H9 (cell line): ENCODE measurements at regions not wholly inside any gene's neighbourhood (a gene's known extent, or its start where the extent isn't known, plus 50 kb on each side); places are given as distances from the start of the nearest gene placed in this dataset.

Source experiments
- DNase-seq: peaks from one replicate; pipeline ENCODE4 v3.0.0-alpha.2; 2017
- H2AFZ ChIP-seq: one replicate; pipeline ENCODE4 v1.6.1; 2013; ENCODE audit warnings: mild to moderate bottlenecking, low read length, control low read depth, moderate library complexity
- H2AK5ac ChIP-seq: 2 replicates; pipeline ENCODE4 v1.6.1; 2013; ENCODE audit warnings: low read length, control low read depth, mixed read lengths; ENCODE audit not compliant: insufficient read length
- H2BK120ac ChIP-seq: one replicate; pipeline ENCODE4 v1.6.1; 2013; ENCODE audit warnings: low read depth, mild to moderate bottlenecking, low read length, control low read depth, inconsistent platforms; ENCODE audit not compliant: poor library complexity, severe bottlenecking
- H2BK12ac ChIP-seq: 2 replicates; pipeline ENCODE4 v1.6.1; 2013; ENCODE audit warnings: low read length, control low read depth, mixed read lengths, low read depth; ENCODE audit not compliant: insufficient read length
- H2BK15ac ChIP-seq: 2 replicates; pipeline ENCODE4 v1.6.1; 2013; ENCODE audit warnings: low read depth, low read length, control low read depth
- H2BK20ac ChIP-seq: one replicate; pipeline ENCODE4 v1.6.1; 2013; ENCODE audit warnings: low read depth, mild to moderate bottlenecking, low read length, control low read depth, inconsistent platforms; ENCODE audit not compliant: poor library complexity, severe bottlenecking
- H2BK5ac ChIP-seq: 2 replicates; pipeline ENCODE4 v1.6.1; 2013; ENCODE audit warnings: low read length, control low read depth, mixed read lengths; ENCODE audit not compliant: insufficient read length
- H3K14ac ChIP-seq: 2 replicates; pipeline ENCODE4 v1.6.1; 2013; ENCODE audit warnings: low read length, control low read depth; ENCODE audit not compliant: insufficient read depth
- H3K18ac ChIP-seq: 2 replicates; pipeline ENCODE4 v1.6.1; 2013; ENCODE audit warnings: low read depth, mild to moderate bottlenecking, mixed read lengths, low read length, control low read depth; ENCODE audit not compliant: insufficient read length
- H3K23ac ChIP-seq: 2 replicates; pipeline ENCODE4 v1.6.1; 2013; ENCODE audit warnings: low read length, control low read depth, mixed read lengths, low read depth; ENCODE audit not compliant: insufficient read length
- H3K23me2 ChIP-seq: 2 replicates; pipeline ENCODE4 v1.6.1; 2013; ENCODE audit warnings: low read depth, mild to moderate bottlenecking, mixed read lengths, low read length, control low read depth; ENCODE audit not compliant: insufficient read length, poor library complexity, severe bottlenecking
- H3K27ac ChIP-seq: 2 replicates; pipeline ENCODE4 v1.5.1; 2013; ENCODE audit warnings: low read length, control low read depth, mixed read lengths, low read depth; ENCODE audit not compliant: insufficient read length
- H3K27me3 ChIP-seq: 2 replicates; pipeline ENCODE4 v1.6.1; 2013; ENCODE audit warnings: low read length, control low read depth, inconsistent platforms; ENCODE audit not compliant: insufficient read depth
- H3K4ac ChIP-seq: 2 replicates; pipeline ENCODE4 v1.6.1; 2013; ENCODE audit warnings: low read depth, mild to moderate bottlenecking, control low read depth, inconsistent platforms, low read length, moderate library complexity
- H3K4me1 ChIP-seq: 2 replicates; pipeline ENCODE4 v1.6.1; 2013; ENCODE audit warnings: low read length, control low read depth, inconsistent platforms; ENCODE audit not compliant: insufficient read depth
- H3K4me2 ChIP-seq: 2 replicates; pipeline ENCODE4 v1.6.1; 2013; ENCODE audit warnings: low read length, control low read depth, mixed read lengths; ENCODE audit not compliant: insufficient read length, insufficient read depth
- H3K56ac ChIP-seq: 2 replicates; pipeline ENCODE4 v1.6.1; 2013; ENCODE audit warnings: low read depth, mild to moderate bottlenecking, mixed read lengths, low read length, control low read depth; ENCODE audit not compliant: insufficient read length
- H3K79me1 ChIP-seq: 2 replicates; pipeline ENCODE4 v1.6.1; 2013; ENCODE audit warnings: low read depth, mild to moderate bottlenecking, moderate library complexity, low read length, control low read depth, inconsistent platforms; ENCODE audit not compliant: insufficient read depth, poor library complexity, severe bottlenecking
- H3K79me2 ChIP-seq: 2 replicates; pipeline ENCODE4 v1.6.1; 2013; ENCODE audit warnings: low read length, control low read depth, inconsistent platforms; ENCODE audit not compliant: insufficient read depth
- H3K9ac ChIP-seq: 2 replicates; pipeline ENCODE4 v1.6.1; 2013; ENCODE audit warnings: low read length, control low read depth, mixed read lengths; ENCODE audit not compliant: insufficient read length; ENCODE audit errors: extremely low read depth
- H3K9me3 ChIP-seq: one replicate; pipeline ENCODE4 v1.6.1; 2013; ENCODE audit warnings: low read depth, low read length, inconsistent platforms; ENCODE audit not compliant: control insufficient read depth
- H3T11ph ChIP-seq: one replicate; pipeline ENCODE4 v1.6.1; 2013; ENCODE audit warnings: mild to moderate bottlenecking, low read length, control low read depth, inconsistent platforms
- H4K20me1 ChIP-seq: one replicate; pipeline ENCODE4 v1.6.1; 2013; ENCODE audit not compliant: control insufficient read depth, insufficient read length, insufficient read depth
- H4K5ac ChIP-seq: 2 replicates; pipeline ENCODE4 v1.6.1; 2013; ENCODE audit warnings: low read depth, mild to moderate bottlenecking, mixed read lengths, low read length, control low read depth; ENCODE audit not compliant: insufficient read length
- H4K8ac ChIP-seq: replicated peaks from 2 replicates; pipeline ENCODE4 v1.6.1; 2013; ENCODE audit warnings: low read length, control low read depth, mixed read lengths, low read depth; ENCODE audit not compliant: insufficient read length
- H4K91ac ChIP-seq: 2 replicates; pipeline ENCODE4 v1.6.1; 2013; ENCODE audit warnings: low read depth, mild to moderate bottlenecking, moderate library complexity, mixed read lengths, low read length, control low read depth; ENCODE audit not compliant: insufficient read length
- H3K27ac Mint-ChIP-seq, 3 experiments: 2 replicates in 2 of 3; 3 replicates in 1 of 3; pipeline ENCODE4 v1.8.0; 2020 to 2021; ENCODE audit warnings: mixed read lengths in 3 of 3, mild to moderate bottlenecking in 1 of 3, moderate library complexity in 1 of 3
- H3K27me3 Mint-ChIP-seq: 2 replicates; pipeline ENCODE4 v1.8.0; 2021; ENCODE audit warnings: low read depth, mild to moderate bottlenecking, moderate library complexity, mixed read lengths
- H3K36me3 Mint-ChIP-seq, 3 experiments: 2 replicates in 2 of 3; 3 replicates in 1 of 3; pipeline ENCODE4 v1.8.0; 2020 to 2021; ENCODE audit warnings: low read depth in 3 of 3, mixed read lengths in 3 of 3; ENCODE audit not compliant: insufficient read depth in 1 of 3
- H3K4me1 Mint-ChIP-seq, 2 experiments: 2 replicates each; pipeline ENCODE4 v1.8.0; 2020; ENCODE audit warnings: mixed read lengths in 2 of 2
- H3K4me3 Mint-ChIP-seq, 2 experiments: 2 replicates in 1 of 2; 3 replicates in 1 of 2; pipeline ENCODE4 v1.8.0; 2020 to 2021; ENCODE audit warnings: mild to moderate bottlenecking in 2 of 2, mixed read lengths in 2 of 2, moderate library complexity in 1 of 2
- H3K9me3 Mint-ChIP-seq, 2 experiments: 2 replicates in 1 of 2; 3 replicates in 1 of 2; pipeline ENCODE4 v1.8.0; 2020; ENCODE audit warnings: mild to moderate bottlenecking in 2 of 2, mixed read lengths in 2 of 2, moderate library complexity in 1 of 2
- CTCF ChIP-seq: fragments of 200-600 bp; sonication (generic); conservative IDR thresholded peaks from 3 replicates; pipeline ENCODE4 v1.8.0; 2021; ENCODE audit warnings: antibody characterized with exemption, mild to moderate bottlenecking
- WGBS: extraction: QIAGEN DNeasy Blood & Tissue Kit; methylation state at CpG from one replicate; pipeline ENCODE4 v1.1.7; 2013; ENCODE audit warnings: missing lambda C conversion rate, low lambda C conversion rate, mixed read lengths; ENCODE audit not compliant: insufficient read length; ENCODE audit errors: extremely low coverage; 5-methylcytosine and 5-hydroxymethylcytosine counted together

GRCh38 chr10:21141946-21142492 is 244.9 kb upstream of the NEBL start:
- no peak overlapping the region for H3K23ac ChIP-seq
- no CpG with 5 or more reads among the region's 2 CpGs for WGBS
- no peak overlapping the region for H2AFZ ChIP-seq
- no peaks in the 10 kb centered on the region for H3K23me2 ChIP-seq
- H3K14ac ChIP-seq, result no peak overlapping the region
- no peak overlapping the region for H4K8ac ChIP-seq
- H3K4me2 ChIP-seq, result no peak overlapping the region
- no peaks in the 10 kb centered on the region for H3K36me3 Mint-ChIP-seq
- no peaks in the 10 kb centered on the region; the same call in 1 of the 2 replicates for H3K4me1 ChIP-seq
- TF ChIP-seq CTCF, result no peak
- no peak overlapping the region for H2BK120ac ChIP-seq
- no peak overlapping the region for H4K5ac ChIP-seq
- H3K9me3 Mint-ChIP-seq, result no peaks in the 10 kb centered on the region
- no peaks in the 10 kb centered on the region for H3K79me1 ChIP-seq
- H2BK15ac ChIP-seq, result no peak overlapping the region
- H3K27ac Mint-ChIP-seq, result peak overlapping the region in 1 of 3 experiments; percentile 56; a peak in 2 of 7 replicates
- H3K27me3 ChIP-seq, result no peaks in the 10 kb centered on the region
- H2AK5ac ChIP-seq, result no peak overlapping the region
- H3K27me3 Mint-ChIP-seq, result no peaks in the 10 kb centered on the region
- H3K56ac ChIP-seq, result no peak overlapping the region
- no peak overlapping the region for H2BK5ac ChIP-seq
- no peaks in the 10 kb centered on the region for H3K9me3 ChIP-seq
- no peak overlapping the region for H3K27ac ChIP-seq
- H3K79me2 ChIP-seq, result no peaks in the 10 kb centered on the region
- no peaks in the 10 kb centered on the region for H4K20me1 ChIP-seq
- H3K4me3 Mint-ChIP-seq, result no peak overlapping the region
- H2BK12ac ChIP-seq, result no peak overlapping the region
- no peak overlapping the region for H3K9ac ChIP-seq
- no peak overlapping the region for H3K4ac ChIP-seq
- DNase-seq, result no peak
- no peak overlapping the region for H3K18ac ChIP-seq
- H3T11ph ChIP-seq, result no peak overlapping the region
- peaks cover 24 to 25% of the 10 kb centered on the region in 2 experiments for H3K4me1 Mint-ChIP-seq
- H2BK20ac ChIP-seq, result no peak overlapping the region
- H4K91ac ChIP-seq, result no peak overlapping the region
